ENCODE measurements at regions not wholly inside any gene's neighbourhood (a gene's known extent, or its start where the extent isn't known, plus 50 kb on each side); places are given as distances from the start of the nearest gene placed in this dataset.

GRCh38 chr2:160931531-160931930 lies 228.7 kb upstream of the TANK start:
- TF ChIP-seq GATA3 (IDR thresholded peaks at IDR 0.05; ENCODE audit: low read depth, low read length) = no peak
- TF ChIP-seq GATA2 (IDR thresholded peaks at IDR 0.05; ENCODE audit: low read depth, low read length) = no peak
